MM.1S (cell line): ENCODE measurements at regions not wholly inside any gene's neighbourhood (a gene's known extent, or its start where the extent isn't known, plus 50 kb on each side); places are given as distances from the start of the nearest gene placed in this dataset.

Experiments
- CTCF ChIP-seq: fragments of 300-600 bp; sonication (generic); IDR thresholded peaks from 2 replicates; pipeline ENCODE4 v1.5.1; 2016; ENCODE audit warnings: antibody characterized with exemption, low read length, mixed read lengths
- EZH2 ChIP-seq: fragments of 300-600 bp; sonication (generic); optimal IDR thresholded peaks from 2 replicates; pipeline ENCODE3; 2017; ENCODE audit warnings: low read depth, mild to moderate bottlenecking, antibody characterized with exemption, low read length, mixed read lengths
- EZH2phosphoT487 ChIP-seq: fragments of 300-600 bp; sonication (generic); IDR thresholded peaks from 2 replicates; pipeline ENCODE4 v1.6.1; 2018; ENCODE audit warnings: antibody characterized with exemption, low read length

GRCh38 chr1:220943319-220943996 is 64.2 kb downstream of the HLX start:
- TF ChIP-seq EZH2 (no peak), CTCF (no peak), EZH2phosphoT487 (no peak)
